Upper lobe of right lung (tissue), 1 donor: ENCODE measurements at regions not wholly inside any gene's neighbourhood (a gene's known extent, or its start where the extent isn't known, plus 50 kb on each side); places are given as distances from the start of the nearest gene placed in this dataset.
A peak's percentile ranks its signal among the peaks of the same experiment; 100 is the strongest.

Experiments used
- ATAC-seq: fragments of 200-7000 bp; cut with Tn5 transposase; one replicate; pipeline ENCODE4 v1.9.1; 2020; ENCODE audit warnings: mild to moderate bottlenecking, moderate library complexity
- DNase-seq: peaks from one replicate; pipeline ENCODE4 v3.0.0-alpha.2; 2020
- H3K27ac ChIP-seq: fragments of 200-600 bp; one replicate; pipeline ENCODE4 v1.8.0; 2022
- H3K27me3 ChIP-seq: fragments of 200-600 bp; one replicate; pipeline ENCODE4 v1.8.0; 2022; ENCODE audit warnings: mild to moderate bottlenecking
- H3K36me3 ChIP-seq: fragments of 200-600 bp; one replicate; pipeline ENCODE4 v1.8.0; 2022
- H3K4me1 ChIP-seq: fragments of 200-600 bp; one replicate; pipeline ENCODE4 v1.8.0; 2022
- H3K4me3 ChIP-seq: fragments of 200-600 bp; one replicate; pipeline ENCODE4 v1.8.0; 2022; ENCODE audit warnings: mild to moderate bottlenecking
- H3K9me3 ChIP-seq: fragments of 200-600 bp; one replicate; pipeline ENCODE4 v1.8.0; 2022
- intact Hi-C: fragments of 100-400 bp; cut with DNase I; formaldehyde crosslinking; loops from one replicate; pipeline ENCODE4 v1.11.0; 2022
- TF ChIP-seq, protein P1 (sequence below): fragments of 200-600 bp; IDR thresholded peaks from one replicate; pipeline ENCODE4 v1.8.0; 2022; ENCODE audit warnings: antibody characterized with exemption
- donor health status: DM: no; HTN: yes; CAD: no; lungs with severe emphysema.

DNA sequence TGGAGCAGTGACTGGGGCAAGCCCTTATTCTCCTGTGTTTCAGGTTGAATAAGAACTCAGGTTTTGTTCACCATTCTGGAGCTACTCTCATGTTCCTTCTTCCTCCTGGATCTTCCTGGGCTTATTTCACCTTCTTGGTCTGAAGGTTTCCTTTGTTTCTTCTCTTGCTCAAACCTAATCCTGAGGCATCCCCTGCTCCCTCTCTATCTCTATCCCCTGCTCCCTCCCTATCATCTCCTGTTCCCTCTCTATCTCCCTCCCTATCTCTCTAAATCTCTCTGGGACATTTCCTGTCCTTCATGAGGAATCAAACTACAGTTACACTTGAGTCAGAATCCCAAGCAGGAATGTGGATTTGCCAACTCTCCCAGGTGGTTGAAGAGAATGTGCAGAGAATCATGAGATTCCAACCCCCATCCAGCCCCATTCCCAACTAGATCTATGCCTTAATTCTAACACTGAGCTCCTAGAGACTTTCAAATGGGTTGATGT, 134.9 kb upstream of the ZIC3 start:
- peaks cover 5% of the 10 kb centered on the region for H3K4me1 ChIP-seq
- no peak for ATAC-seq
- H3K27me3 ChIP-seq = peaks cover 30% of the 10 kb centered on the region
- intact Hi-C loops = no loop called here
- no peak overlapping the region for H3K27ac ChIP-seq
- no peak for DNase-seq
- no peaks in the 10 kb centered on the region for H3K36me3 ChIP-seq
- no peak overlapping the region for H3K4me3 ChIP-seq
- TF ChIP-seq, protein P1, sequence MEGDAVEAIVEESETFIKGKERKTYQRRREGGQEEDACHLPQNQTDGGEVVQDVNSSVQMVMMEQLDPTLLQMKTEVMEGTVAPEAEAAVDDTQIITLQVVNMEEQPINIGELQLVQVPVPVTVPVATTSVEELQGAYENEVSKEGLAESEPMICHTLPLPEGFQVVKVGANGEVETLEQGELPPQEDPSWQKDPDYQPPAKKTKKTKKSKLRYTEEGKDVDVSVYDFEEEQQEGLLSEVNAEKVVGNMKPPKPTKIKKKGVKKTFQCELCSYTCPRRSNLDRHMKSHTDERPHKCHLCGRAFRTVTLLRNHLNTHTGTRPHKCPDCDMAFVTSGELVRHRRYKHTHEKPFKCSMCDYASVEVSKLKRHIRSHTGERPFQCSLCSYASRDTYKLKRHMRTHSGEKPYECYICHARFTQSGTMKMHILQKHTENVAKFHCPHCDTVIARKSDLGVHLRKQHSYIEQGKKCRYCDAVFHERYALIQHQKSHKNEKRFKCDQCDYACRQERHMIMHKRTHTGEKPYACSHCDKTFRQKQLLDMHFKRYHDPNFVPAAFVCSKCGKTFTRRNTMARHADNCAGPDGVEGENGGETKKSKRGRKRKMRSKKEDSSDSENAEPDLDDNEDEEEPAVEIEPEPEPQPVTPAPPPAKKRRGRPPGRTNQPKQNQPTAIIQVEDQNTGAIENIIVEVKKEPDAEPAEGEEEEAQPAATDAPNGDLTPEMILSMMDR = no peak
- no peaks in the 10 kb centered on the region for H3K9me3 ChIP-seq

DNA sequence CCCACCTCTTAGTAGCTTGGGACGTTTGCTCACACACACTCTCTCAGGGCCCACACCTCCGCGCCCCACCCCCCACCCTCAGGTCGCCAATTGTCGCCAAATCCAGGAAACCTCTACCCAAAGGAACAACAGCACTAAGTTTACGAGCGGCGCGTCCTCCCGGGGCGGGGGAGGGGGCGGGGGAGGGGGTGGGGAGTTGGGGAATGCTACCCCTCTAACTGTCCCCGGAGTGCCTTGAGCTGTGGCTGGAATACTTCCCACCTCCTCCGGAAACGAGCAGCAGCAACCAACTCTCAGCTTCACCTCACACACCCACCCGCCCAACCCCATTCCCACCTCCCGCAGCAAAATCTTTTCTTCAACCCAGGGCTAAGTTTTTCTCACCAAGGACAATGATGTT, 135.6 kb upstream of the ZIC3 start:
- TF ChIP-seq, protein P1 = no peak
- ATAC-seq = no peak
- H3K4me1 ChIP-seq = peaks cover 5% of the 10 kb centered on the region
- H3K27me3 ChIP-seq = peaks cover 32% of the 10 kb centered on the region
- intact Hi-C loops = no loop called here
- no peaks in the 10 kb centered on the region for H3K36me3 ChIP-seq
- DNase-seq = no peak
- no peak overlapping the region for H3K27ac ChIP-seq
- H3K9me3 ChIP-seq = no peaks in the 10 kb centered on the region
- no peak overlapping the region for H3K4me3 ChIP-seq

DNA sequence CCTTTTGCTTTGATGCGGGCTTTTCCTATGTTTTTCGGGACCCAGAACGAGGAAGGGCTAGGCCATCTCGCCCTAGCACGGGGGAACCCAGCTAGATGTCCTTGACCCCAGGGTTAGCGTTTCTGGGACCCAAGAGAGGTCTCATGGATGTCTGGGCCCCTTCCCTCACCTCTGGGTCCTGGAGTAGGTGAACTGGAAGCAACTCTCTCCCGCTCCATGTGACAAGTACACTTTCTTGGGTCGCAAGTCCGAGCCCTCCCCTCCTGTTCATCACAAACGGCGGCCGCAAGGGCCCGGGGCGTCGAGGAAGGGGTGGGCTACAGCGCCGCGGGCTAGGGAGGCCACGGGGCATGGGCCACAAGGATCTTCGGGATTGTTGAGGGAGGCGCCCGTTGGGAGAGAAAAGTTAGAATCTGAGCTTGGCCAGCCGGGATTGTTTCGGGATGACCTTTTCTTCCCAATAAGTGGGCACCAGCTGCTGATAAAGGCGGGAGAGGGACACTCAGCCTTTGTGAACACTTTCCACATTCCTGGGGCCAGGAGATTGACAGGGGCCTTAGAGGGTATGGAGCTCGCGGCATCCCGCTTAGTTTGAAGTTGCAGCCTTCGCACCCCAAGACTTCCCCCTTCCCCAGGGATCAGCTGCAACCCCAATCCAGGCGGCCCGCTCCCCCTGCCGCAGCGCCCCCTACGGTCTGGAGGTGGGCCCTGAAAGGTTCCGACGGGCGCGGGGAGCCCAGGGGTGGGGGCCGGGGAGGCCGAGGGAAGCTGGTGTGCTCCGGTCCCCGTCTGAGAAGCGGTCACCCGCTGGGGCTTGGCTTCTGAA, 136.9 kb upstream of the ZIC3 start:
- Histone ChIP-seq H3K4me1 (peaks cover 5% of the 10 kb centered on the region), H3K4me3 (peak overlapping the region; percentile 46), H3K9me3 (no peaks in the 10 kb centered on the region), H3K27ac (no peak overlapping the region), H3K27me3 (peaks cover 43% of the 10 kb centered on the region), H3K36me3 (no peaks in the 10 kb centered on the region)
- no peak for ATAC-seq
- no peak for DNase-seq
- TF ChIP-seq, protein P1 = no peak
- intact Hi-C loops = no loop called here

DNA sequence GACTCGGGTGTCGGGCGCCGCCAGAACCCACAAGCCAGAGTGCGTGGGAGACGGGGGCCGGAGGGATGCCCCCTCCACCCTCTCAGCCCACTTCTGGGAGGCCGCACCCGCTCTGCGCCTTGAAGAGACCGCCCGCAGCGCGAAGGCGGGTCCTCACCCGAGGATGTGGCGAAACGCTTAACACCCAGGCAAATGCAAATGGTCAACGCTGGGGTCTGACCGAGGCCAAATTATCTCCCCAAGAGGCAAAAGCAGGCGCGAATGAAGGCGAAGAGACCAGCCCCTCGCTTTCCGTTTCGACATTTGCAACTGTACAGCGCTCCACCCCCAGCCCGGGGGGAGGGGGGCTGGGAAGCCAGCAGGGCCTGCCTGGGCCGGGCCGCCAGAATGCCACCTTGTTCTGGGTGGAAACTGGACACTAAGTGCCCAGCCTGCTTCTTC, 137.7 kb upstream of the ZIC3 start:
- TF ChIP-seq, protein P1 = no peak
- no peaks in the 10 kb centered on the region for H3K9me3 ChIP-seq
- peaks cover 51% of the 10 kb centered on the region for H3K27me3 ChIP-seq
- H3K27ac ChIP-seq = no peak overlapping the region
- peaks cover 5% of the 10 kb centered on the region for H3K4me1 ChIP-seq
- no peaks in the 10 kb centered on the region for H3K36me3 ChIP-seq
- peak overlapping the region; percentile 46 for H3K4me3 ChIP-seq
- no peak for ATAC-seq
- DNase-seq = no peak
- intact Hi-C loops = no loop called here

DNA sequence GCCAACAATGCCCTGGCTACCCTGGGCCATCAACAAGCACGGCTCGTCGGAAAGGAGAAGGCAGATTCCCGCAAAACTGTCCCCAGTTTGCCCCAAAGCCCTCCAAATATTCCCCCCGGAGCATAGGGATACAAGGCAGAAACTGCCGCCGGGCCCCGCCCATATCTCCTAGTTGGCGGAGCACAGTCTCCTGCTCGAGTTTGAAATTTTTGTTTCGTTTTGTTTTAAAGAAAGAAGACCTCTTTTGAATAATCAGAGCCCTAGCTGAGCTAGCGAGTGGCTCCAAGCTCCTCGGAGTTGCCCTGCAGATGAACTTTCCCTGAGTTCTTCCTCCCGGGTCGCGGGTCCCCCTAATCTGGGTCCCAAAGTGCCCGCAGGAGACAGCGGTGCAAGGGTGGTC, 138.1 kb upstream of the ZIC3 start:
- no peak for DNase-seq
- ATAC-seq = no peak
- intact Hi-C loops = no loop called here

More for the DNA sequence above, 138.1 kb upstream of the ZIC3 start:
- TF ChIP-seq, protein P1 = no peak
- H3K9me3 ChIP-seq = no peaks in the 10 kb centered on the region
- peaks cover 53% of the 10 kb centered on the region for H3K27me3 ChIP-seq
- no peaks in the 10 kb centered on the region for H3K36me3 ChIP-seq
- no peak overlapping the region for H3K27ac ChIP-seq
- H3K4me3 ChIP-seq = peak overlapping the region; percentile 46
- H3K4me1 ChIP-seq = peaks cover 5% of the 10 kb centered on the region
